ENCODE measurements at regions not wholly inside any gene's neighbourhood (a gene's known extent, or its start where the extent isn't known, plus 50 kb on each side); places are given as distances from the start of the nearest gene placed in this dataset.

- TF ChIP-seq, protein P1, sequence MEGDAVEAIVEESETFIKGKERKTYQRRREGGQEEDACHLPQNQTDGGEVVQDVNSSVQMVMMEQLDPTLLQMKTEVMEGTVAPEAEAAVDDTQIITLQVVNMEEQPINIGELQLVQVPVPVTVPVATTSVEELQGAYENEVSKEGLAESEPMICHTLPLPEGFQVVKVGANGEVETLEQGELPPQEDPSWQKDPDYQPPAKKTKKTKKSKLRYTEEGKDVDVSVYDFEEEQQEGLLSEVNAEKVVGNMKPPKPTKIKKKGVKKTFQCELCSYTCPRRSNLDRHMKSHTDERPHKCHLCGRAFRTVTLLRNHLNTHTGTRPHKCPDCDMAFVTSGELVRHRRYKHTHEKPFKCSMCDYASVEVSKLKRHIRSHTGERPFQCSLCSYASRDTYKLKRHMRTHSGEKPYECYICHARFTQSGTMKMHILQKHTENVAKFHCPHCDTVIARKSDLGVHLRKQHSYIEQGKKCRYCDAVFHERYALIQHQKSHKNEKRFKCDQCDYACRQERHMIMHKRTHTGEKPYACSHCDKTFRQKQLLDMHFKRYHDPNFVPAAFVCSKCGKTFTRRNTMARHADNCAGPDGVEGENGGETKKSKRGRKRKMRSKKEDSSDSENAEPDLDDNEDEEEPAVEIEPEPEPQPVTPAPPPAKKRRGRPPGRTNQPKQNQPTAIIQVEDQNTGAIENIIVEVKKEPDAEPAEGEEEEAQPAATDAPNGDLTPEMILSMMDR (IDR thresholded peaks at IDR 0.05), result no peak
- TF ChIP-seq POLR2AphosphoS5 (IDR thresholded peaks at IDR 0.05; ENCODE audit: low read depth, low read length), result no peak
- no peak for TF ChIP-seq TCF7L2 (IDR thresholded peaks at IDR 0.05; ENCODE audit: low read depth, low read length)
- TF ChIP-seq, protein P2, sequence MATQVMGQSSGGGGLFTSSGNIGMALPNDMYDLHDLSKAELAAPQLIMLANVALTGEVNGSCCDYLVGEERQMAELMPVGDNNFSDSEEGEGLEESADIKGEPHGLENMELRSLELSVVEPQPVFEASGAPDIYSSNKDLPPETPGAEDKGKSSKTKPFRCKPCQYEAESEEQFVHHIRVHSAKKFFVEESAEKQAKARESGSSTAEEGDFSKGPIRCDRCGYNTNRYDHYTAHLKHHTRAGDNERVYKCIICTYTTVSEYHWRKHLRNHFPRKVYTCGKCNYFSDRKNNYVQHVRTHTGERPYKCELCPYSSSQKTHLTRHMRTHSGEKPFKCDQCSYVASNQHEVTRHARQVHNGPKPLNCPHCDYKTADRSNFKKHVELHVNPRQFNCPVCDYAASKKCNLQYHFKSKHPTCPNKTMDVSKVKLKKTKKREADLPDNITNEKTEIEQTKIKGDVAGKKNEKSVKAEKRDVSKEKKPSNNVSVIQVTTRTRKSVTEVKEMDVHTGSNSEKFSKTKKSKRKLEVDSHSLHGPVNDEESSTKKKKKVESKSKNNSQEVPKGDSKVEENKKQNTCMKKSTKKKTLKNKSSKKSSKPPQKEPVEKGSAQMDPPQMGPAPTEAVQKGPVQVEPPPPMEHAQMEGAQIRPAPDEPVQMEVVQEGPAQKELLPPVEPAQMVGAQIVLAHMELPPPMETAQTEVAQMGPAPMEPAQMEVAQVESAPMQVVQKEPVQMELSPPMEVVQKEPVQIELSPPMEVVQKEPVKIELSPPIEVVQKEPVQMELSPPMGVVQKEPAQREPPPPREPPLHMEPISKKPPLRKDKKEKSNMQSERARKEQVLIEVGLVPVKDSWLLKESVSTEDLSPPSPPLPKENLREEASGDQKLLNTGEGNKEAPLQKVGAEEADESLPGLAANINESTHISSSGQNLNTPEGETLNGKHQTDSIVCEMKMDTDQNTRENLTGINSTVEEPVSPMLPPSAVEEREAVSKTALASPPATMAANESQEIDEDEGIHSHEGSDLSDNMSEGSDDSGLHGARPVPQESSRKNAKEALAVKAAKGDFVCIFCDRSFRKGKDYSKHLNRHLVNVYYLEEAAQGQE (IDR thresholded peaks at IDR 0.05; ENCODE audit: insufficient read depth in 1 of 2, low read depth in 2 of 2, low read length in 1 of 2), result no peak
- no peak for TF ChIP-seq SIN3A (IDR thresholded peaks at IDR 0.05; ENCODE audit: borderline replicate concordance, insufficient read depth, low read depth, low read length)
Measured at GRCh38 chr3:30169487-30169886, 436.9 kb upstream of the TGFBR2 start.

Measured in Panc1 (cell line).